GM21360 (cell line): ENCODE measurements at regions not wholly inside any gene's neighbourhood (a gene's known extent, or its start where the extent isn't known, plus 50 kb on each side); places are given as distances from the start of the nearest gene placed in this dataset.
A peak's percentile ranks its signal among the peaks of the same experiment; 100 is the strongest.
"Not testable (repeated sequence)": the region's sequence is repeated elsewhere in the genome, so short reads cannot be mapped to it uniquely, and the experiment has no call there.

Experiments
- ATAC-seq: cut with Tn5 transposase; IDR thresholded peaks from one replicate; pipeline ENCODE4 v1.9.1; 2021; ENCODE audit warnings: mild to moderate bottlenecking, moderate library complexity; ENCODE audit not compliant: unreplicated experiment

GRCh38 chrX:37904833-37905232 lies 57.5 kb upstream of the DYNLT3 start:
- ATAC-seq, result no peak

DNA sequence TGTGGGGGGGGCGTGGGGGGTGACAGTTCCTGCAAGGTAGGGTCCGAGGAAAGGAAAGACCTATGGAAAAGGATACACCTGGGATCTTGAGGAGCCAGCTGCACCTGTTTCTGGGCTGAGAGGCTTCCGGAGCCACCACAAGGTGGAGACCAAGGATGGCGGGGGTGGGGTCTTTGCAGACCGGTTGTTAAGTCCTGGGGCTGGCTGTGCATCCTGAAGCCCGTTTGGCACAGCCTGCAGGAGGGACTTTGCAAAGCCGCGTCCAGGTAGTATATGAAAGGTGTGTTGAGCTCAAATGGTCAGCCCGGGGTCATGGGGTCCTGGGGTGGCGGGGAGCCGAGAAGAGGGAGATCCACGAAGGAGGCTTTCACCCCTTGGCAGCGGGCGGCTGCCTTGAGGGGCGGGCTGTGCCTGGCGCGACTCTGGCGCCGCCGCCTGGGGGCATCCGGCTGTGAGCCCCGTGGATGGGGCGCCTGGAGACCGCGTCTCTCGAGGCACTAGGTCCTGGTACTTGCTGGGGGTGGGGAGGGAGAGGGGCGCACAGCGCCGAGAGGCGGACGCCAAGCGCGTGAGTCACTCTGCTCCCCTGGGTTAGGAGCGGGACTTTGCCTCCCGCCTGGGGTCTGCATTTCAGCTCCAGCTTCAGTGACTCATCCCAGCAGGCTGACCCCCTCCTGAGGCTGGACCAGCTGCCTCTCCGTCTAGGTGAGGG lies 58.2 kb upstream of the DYNLT3 start:
- no peak for ATAC-seq

DNA sequence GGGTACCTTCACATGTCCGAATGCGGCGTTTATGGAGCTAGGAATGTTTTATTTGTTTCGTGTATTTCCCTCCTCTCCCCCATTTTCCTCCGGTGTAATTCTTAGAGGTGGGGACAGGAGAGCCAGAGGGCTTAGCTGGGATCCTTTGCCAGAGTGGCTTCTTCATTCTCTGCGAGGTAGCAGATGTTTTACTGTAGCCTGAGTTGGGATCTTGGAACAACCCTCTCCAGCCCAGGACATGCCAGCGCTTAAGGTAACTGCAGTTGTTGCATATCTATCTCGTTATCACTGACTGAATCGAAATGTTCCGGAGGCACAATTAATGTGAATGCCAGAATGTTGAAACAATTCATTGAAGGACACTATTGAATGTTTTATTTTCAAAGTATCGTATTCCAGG lies 59.0 kb upstream of the DYNLT3 start:
- no peak for ATAC-seq

GRCh38 chrX:37910186-37910585 lies 62.8 kb upstream of the DYNLT3 start:
- ATAC-seq, result no peak

DNA sequence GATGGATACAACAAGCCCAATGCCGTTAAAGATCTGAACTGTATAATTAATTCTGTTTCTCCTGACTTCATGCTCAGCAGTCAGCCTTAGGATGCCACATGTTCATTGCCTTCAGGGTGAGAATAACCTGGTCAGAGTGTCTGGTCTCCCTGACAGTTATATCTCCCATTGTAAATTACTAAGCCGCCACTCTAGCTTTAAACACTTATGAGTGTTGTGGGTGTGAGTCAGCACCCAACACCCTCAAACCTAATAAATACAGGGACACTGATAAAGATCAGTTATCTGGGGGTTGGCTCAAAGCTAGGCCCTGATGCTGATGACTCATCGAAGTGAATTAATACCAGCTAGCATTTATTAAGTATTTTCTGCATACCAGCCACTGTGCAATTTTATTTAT lies 64.9 kb upstream of the DYNLT3 start:
- ATAC-seq, result no peak

- ATAC-seq, result no peak
Observed at GRCh38 chrX:37912777-37913176, 65.4 kb upstream of the DYNLT3 start.

DNA sequence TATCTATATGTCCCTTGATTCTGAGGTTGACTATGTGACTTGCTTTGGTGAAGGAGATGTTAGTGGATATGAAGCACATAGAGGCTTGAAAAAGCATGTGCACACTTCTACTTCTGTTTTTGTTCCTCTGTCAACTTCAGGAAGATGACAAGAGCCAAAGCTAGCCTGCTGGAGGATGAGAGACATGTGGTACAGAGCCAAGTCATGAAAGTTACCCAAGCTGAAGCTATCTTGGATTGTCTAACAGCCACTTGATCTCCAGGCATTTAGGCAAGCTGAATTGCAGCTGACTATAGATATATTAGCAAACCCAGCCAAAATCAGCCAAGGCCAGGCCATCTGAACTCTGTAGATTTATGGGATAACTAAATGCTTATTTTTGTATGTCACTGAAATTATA lies 70.8 kb upstream of the DYNLT3 start:
- no peak for ATAC-seq

- no peak for ATAC-seq
Observed at GRCh38 chrX:37918703-37919102, 71.3 kb upstream of the DYNLT3 start.

GRCh38 chrX:37921758-37922157 lies 74.4 kb upstream of the DYNLT3 start:
- no peak for ATAC-seq

- ATAC-seq, result no peak
Observed at GRCh38 chrX:37922928-37923327, 75.6 kb upstream of the DYNLT3 start.

DNA sequence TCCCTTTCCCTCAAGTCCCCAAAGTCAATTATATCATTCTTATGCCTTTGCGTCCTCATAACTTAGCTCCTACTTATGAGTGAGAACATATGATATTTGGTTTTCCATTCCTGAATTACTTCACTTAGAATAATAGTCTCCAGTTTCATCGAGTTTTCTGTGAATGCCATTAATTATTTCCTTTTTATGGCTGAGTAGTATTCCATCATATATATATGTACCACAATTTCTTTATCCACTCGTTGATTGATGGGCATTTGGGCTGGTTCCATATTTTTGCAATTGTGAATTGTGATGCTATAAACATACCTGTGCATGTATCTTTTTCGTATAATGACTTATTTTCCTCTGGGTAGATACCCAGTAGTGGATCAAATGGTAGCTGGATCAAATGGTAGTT lies 78.4 kb upstream of the DYNLT3 start:
- not testable (repeated sequence) for ATAC-seq

GRCh38 chrX:37926700-37927099 lies 79.3 kb upstream of the DYNLT3 start:
- ATAC-seq, result peak; percentile 55

DNA sequence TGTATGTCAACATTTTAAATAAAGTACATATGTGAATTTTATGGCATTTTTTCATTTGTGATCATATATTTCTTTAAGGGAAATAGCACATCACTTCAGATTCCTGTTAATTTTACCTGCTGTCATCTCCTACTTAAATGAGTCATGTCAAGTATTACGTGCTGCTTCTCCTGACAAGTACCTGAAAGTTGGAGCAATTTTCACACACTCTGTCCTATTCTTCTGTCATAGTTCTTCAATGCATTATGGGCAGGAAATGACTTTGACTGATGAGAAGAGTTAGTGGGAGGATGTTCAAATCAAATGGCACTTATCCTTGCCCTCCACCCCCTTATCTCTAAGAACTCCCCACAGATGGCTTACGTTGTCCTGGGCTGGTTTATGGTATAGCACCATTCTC lies 64.2 kb upstream of the SYTL5 start:
- ATAC-seq, result no peak

DNA sequence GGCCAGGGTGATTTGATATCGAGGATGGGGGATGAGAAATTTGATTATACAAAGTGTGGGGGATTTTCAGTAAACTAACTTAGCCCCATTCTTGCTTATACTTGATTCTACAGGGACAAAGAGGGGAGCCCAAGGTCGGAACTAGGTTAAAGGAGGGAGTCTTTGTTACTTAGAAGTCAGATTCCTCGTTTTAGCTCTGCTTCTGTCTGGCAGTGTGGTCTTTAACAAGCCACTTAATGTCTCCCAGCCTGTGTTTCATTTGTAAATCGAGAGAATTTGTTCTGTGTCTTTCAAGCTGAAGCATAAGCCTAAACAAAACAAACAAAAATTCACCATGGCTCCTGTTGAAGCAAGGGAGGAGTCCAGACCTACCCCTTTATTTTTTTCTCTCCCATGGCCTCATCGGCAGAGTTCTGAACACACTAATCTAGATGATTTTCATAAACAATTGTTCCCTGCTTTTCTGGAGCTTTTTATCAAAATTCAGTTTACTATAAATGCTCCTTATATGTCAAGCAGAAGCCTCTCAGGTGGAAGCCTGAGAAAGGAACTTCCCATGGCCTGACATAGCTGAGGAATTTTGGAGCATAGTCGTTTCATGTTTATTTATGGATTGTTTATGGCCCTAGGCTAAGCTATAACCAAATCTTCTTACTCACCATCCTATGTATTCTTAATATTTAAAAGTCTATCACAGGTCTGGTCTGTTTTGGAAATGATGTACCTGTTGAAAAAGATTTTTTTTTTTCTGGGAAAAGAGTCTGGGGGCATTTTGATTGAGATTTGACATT lies 62.6 kb upstream of the SYTL5 start:
- no peak for ATAC-seq

DNA sequence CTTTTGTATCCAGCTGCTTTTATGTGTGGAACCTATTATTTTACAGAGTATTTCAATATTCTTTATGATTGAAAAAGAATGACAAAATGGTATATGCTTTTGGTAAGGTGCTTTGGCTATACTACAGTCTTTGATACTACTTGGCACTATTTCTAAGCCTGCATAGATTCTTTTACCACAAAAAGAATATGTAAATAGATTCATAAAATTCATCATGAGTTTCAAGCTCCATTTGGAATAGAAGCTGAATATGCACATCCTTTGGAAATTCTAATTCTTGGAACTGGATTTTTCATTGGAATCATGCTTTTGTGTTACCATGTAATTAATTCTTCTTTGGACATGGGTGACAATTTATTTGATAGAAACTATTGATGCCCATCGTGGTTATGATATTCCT lies 60.2 kb upstream of the SYTL5 start:
- ATAC-seq, result no peak

- ATAC-seq, result no peak
Observed at GRCh38 chrX:37955273-37955672, 51.1 kb upstream of the SYTL5 start.

GRCh38 chrX:37956223-37956622 lies 50.1 kb upstream of the SYTL5 start:
- no peak for ATAC-seq
